ENCODE measurements at regions not wholly inside any gene's neighbourhood (a gene's known extent, or its start where the extent isn't known, plus 50 kb on each side); places are given as distances from the start of the nearest gene placed in this dataset.

DNA sequence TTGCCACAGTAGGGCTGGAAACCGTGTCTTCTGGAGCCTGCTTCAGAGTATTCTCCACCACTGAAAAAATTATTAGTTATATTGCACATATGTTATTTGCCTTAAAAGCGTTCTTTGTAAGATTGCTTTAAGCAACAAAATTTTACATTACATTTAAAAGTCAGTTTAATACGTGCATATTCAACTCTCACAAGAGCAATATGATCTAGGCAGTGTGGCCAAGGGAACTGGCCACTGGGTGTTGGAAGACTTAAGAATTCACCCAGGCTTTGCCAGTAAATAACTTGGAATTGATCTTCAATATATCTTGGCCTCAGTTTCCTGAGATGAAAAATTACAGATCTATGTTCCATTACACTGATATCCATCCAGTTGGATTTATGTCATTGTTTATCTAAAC lies 694.4 kb downstream of the EFNA5 start:
- no peak for TF ChIP-seq POLR2A (IDR thresholded peaks at IDR 0.05)
- no peak for TF ChIP-seq CTCF (IDR thresholded peaks at IDR 0.05)
- Histone ChIP-seq H3K9me3 (no peaks in the 10 kb centered on the region), H3K27ac (no peak overlapping the region), H3K36me3 (no peaks in the 10 kb centered on the region), H3K27me3 (no peaks in the 10 kb centered on the region), H3K4me3 (no peak overlapping the region), H3K4me1 (no peaks in the 10 kb centered on the region)
- intact Hi-C loops (cut with DNase I): no loop called here
- ATAC-seq (no peak), DNase-seq (no peak)
- WGBS, 4 donors: 53 to 86% (median 84%) methylated on average over 3 of the region's 3 CpGs

DNA sequence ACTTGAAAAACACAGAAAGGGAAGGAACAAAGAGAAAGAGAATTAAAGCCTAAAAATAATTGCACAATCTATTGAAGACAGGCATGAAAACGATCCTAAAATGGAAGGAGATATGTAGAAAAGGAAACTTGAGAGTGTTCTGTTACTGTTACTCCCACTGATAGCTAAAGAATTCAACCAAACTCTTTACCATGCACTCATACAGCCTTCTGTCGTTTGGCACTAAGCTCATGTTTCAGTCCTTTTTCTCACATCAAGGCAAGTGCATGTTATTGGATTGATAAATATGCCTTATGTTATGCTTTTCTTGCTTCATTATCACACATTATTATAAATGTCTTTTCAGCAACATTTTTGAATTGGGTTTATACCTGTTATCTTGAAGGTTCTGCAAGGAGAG lies 696.5 kb downstream of the EFNA5 start:
- ATAC-seq (no peak), DNase-seq (no peak)
- H3K9me3 ChIP-seq: no peaks in the 10 kb centered on the region
- H3K36me3 ChIP-seq: no peaks in the 10 kb centered on the region
- no peak overlapping the region for H3K4me3 ChIP-seq
- TF ChIP-seq CTCF (IDR thresholded peaks at IDR 0.05) (no peak), POLR2A (IDR thresholded peaks at IDR 0.05) (no peak)
- 8 to 26% (median 16%) methylated on average over 2 of the region's 2 CpGs for WGBS, 4 donors
- H3K27ac ChIP-seq: no peak overlapping the region
- no peaks in the 10 kb centered on the region for H3K4me1 ChIP-seq
- no peaks in the 10 kb centered on the region for H3K27me3 ChIP-seq
- intact Hi-C loops (cut with DNase I): no loop called here

DNA sequence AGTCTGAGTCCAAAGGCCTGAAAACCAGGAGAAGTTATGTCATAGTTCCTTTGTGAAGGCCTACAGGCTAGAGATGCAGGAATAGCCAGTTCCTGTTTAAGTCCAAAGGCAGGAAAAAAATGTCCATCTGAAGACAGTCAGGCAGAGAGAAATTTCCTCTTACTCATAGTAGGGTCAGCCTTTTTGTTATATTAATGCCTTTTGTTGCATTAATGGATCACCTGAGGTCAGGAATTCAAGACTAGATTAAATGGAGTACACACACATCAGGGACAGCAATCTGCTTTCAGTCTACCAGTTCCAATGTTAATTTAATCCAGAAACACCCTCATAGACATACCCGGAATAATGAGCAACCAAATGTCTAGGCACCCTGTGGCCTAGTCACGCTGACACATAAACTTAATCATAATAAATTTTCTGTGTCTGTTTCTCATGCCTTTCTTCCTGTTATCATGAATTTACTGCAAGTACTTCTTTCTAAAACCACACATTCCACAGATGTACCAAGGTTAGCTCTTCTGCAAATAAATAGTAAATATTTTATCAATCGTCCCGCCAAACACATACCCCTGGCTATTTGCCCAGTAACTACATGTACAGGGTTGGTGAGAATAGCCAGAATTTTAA lies 703.9 kb downstream of the EFNA5 start:
- TF ChIP-seq POLR2A (IDR thresholded peaks at IDR 0.05) (no peak), CTCF (IDR thresholded peaks at IDR 0.05) (no peak)
- H3K27me3 ChIP-seq: no peaks in the 10 kb centered on the region
- no peak for ATAC-seq
- no peak for DNase-seq
- H3K4me3 ChIP-seq: no peak overlapping the region
- WGBS, 4 donors: 88 to 93% (median 91%) methylated on average over 4 of the region's 4 CpGs
- peaks cover 0 to 2% (median 0%) of the 10 kb centered on the region in 12 donors for H3K9me3 ChIP-seq
- H3K27ac ChIP-seq: no peak overlapping the region
- intact Hi-C loops (cut with DNase I): no loop called here
- H3K36me3 ChIP-seq: no peaks in the 10 kb centered on the region
- H3K4me1 ChIP-seq: peaks cover 0 to 5% (median 0%) of the 10 kb centered on the region in 12 donors

DNA sequence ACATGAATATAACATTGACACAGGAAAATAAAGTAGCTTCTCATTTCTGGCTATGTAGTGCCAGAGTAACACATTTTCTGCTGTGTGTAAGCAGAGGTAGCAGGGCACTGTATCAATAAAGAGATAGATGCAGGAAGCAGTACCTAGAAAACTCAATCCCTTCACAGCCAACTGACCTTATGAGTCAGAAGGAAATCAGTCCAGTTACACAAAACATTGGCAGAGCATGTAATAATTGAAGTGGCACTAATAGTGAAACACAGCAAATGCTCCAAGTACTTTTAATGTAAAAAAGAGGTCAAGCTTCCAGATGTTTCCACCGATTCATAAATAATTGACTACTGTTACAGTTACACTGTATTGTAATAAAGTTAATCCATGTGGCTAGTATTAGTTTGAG lies 706.6 kb downstream of the EFNA5 start:
- ATAC-seq: no peak

More for the DNA sequence above, 706.6 kb downstream of the EFNA5 start:
- WGBS, 4 donors: 36 to 67% (median 48%) methylated on average over 1 of the region's 1 CpG
- no peaks in the 10 kb centered on the region for H3K27me3 ChIP-seq
- TF ChIP-seq POLR2A (IDR thresholded peaks at IDR 0.05) (no peak), CTCF (IDR thresholded peaks at IDR 0.05) (no peak)
- no peak overlapping the region for H3K4me3 ChIP-seq
- intact Hi-C loops (cut with DNase I): no loop called here
- H3K4me1 ChIP-seq: peaks cover 0 to 5% (median 0%) of the 10 kb centered on the region in 12 donors
- H3K27ac ChIP-seq: no peak overlapping the region
- peaks cover 0 to 4% (median 0%) of the 10 kb centered on the region in 12 donors for H3K9me3 ChIP-seq
- DNase-seq: no peak
- H3K36me3 ChIP-seq: no peaks in the 10 kb centered on the region
